ENCODE measurements at regions not wholly inside any gene's neighbourhood (a gene's known extent, or its start where the extent isn't known, plus 50 kb on each side); places are given as distances from the start of the nearest gene placed in this dataset.

GRCh38 chr2:23183733-23184132 is 201.2 kb upstream of the KLHL29 start:
- DNase-seq (ENCODE audit: low read depth, low spot score), result no peak

- no peak for DNase-seq (ENCODE audit: low read depth, low spot score)
These were observed 186.5 kb upstream of the KLHL29 start for GRCh38 chr2:23198316-23199114.

DNA sequence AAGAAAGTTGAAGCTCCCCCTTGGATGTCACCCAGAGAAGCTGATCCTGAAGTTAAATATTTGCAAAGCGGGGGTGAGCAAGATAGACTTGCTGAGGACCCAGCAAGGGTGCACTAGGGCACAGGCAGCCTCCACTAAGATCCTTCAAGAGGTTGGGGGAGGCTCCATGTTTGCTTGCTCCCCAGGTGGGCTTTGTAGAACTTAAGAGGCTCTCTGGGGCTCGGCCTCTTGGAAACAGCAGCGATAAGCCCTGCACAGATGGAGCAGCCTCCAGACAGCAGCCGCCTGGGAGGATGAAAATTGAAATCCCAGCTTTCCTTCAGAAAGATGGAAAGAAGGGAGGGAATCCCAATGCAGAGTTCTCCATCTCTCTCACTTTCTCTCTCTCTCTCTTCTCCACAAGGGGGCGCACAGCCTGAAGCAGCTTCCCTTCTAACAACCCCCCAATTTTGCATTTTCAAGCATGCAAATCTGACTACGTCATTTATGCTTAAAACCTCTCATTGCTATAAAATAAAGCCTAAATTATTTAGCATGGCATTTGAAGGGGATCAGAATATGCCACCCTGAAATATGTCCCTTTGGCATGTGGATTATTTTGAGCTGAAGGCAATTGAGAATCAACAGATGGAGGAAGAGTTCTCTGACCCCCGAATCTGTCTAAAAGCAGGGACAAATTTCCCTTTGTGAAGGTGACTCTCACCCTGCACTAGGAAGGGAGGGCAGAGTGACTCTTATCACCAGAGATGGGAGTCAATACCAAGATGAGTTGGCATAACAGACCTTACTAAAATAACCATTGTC is 185.7 kb upstream of the KLHL29 start:
- peak; percentile 4 for DNase-seq (ENCODE audit: low read depth, low spot score)

DNA sequence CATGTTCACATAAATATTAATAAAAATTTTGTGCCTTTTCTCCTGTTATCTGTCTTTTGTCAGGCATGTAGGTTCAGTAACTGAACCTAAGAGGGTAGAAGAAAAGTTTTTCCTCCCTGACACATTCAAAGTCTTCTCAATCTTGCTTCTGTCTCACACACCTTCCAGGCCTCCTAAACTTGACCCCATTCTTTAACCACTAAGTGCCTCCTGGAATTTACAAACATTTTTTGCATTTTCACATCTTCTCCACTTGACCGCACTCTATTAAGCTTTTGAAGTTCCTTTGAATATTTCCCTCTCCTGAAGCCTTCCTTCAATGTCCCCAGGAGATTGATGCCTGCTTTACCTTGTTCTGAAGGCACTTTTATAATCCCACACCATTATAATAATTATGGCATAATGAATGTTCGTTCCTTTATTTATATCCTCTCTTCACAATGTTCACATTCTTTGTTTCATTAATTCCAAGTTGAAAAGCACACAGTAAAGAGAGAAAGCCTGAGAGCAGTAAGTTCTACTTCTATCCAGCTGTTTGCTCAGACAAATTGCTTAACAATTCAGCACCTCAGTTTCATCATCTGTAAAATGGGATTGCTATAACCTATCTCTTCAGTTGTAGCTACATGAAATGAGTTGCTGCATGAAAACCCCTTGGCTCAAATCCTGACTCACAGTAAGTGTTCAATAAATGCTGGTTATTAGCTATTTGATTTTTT is 184.8 kb upstream of the KLHL29 start:
- peak; percentile 3 for DNase-seq (ENCODE audit: low read depth, low spot score)

- DNase-seq (ENCODE audit: low read depth, low spot score), result no peak
These were observed 184.2 kb upstream of the KLHL29 start for GRCh38 chr2:23200787-23201114.

GRCh38 chr2:23203383-23203782 is 181.6 kb upstream of the KLHL29 start:
- DNase-seq (ENCODE audit: low read depth, low spot score), result no peak

DNA sequence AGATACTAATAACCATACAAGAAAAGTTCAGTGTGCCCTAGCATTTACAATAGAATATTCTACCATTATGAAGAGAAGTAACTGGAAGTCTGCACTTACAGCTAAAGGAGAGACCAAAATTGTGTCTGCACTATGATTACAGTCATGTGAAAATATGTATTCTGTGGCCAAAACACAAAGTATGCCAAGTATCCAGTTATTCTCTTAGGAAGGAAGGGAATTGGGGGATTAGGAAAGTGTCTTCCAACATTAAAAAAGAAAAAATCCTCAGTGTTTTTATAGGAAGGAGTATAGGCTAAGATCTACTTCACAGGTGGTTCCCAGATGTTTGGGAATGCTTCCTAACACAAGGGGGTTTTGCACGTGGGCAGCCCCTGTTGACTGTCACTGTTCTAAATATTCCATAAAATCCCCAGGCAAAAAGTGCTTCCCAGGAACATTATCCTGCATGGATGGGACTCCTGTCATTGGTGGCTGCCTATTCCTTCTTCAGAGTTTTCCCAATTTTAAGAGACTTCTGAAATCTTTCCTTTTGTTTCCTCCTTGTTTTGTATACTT is 180.2 kb upstream of the KLHL29 start:
- no peak for DNase-seq (ENCODE audit: low read depth, low spot score)

GRCh38 chr2:23206650-23207049 is 178.3 kb upstream of the KLHL29 start:
- no peak for DNase-seq (ENCODE audit: low read depth, low spot score)

DNA sequence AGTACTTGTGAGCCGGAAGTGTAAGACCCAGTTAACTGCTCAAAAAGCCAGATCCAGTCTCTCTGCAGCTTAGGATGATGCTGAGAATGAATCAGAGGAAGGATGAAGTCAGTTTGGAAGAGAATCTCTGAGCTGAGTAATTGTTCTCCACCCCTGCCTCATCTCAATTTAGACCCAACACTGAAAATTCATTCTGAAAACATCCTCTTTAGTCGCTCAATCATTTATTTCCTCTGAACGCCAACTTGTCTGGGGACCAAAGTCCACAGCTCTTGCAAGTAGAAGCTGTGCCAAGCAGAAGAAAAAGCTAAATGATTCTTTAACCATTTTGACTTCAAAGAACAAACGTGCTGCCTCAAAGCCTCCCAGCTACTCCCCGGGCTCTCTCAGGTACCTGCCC is 177.1 kb upstream of the KLHL29 start:
- no peak for DNase-seq (ENCODE audit: low read depth, low spot score)

DNA sequence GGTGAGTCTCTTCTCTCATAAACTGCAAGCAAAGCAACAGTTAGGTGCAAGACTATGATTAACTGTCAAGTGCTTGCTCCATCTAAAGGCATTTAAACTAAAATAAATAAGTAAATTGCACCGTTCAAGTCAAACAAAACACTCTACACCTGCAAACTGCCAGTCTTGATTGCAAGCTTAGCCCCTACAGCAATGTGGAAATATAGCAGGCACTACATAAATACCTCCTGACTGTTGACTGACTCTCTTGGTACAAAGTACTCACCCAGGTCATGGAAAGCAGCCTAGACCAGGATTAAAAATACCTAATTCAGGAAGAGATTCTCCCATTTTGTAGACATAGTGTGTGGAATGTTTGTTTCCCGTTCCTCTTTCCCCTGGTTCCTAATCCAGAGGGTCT is 176.6 kb upstream of the KLHL29 start:
- no peak for DNase-seq (ENCODE audit: low read depth, low spot score)

- no peak for DNase-seq (ENCODE audit: low read depth, low spot score)
These were observed 175.9 kb upstream of the KLHL29 start for GRCh38 chr2:23209059-23209458.

- DNase-seq (ENCODE audit: low read depth, low spot score), result no peak
These were observed 172.9 kb upstream of the KLHL29 start for GRCh38 chr2:23211987-23212583.

- no peak for DNase-seq (ENCODE audit: low read depth, low spot score)
These were observed 171.8 kb upstream of the KLHL29 start for GRCh38 chr2:23213196-23213595.

DNA sequence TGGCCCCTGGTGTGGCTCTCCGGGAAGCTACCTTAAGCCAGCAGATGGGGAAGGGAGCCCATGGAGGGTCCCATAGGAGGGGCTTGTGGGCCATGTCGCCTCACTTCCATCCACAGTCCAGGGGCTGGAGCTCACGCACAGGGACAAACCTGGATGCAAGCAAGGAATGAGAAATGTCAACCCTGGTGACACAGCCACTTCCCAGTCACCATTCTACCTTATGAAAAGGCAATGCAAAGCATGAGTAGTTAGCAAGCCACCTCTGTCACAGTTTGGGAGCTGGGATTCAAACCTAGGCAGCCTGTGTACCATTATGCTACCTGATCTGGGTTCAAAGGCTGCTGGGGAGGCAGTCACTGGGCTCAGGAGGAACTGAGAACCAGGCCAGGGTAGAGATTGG is 170.0 kb upstream of the KLHL29 start:
- no peak for DNase-seq (ENCODE audit: low read depth, low spot score)

GRCh38 chr2:23219666-23220065 is 165.3 kb upstream of the KLHL29 start:
- no peak for DNase-seq (ENCODE audit: low read depth, low spot score)

GRCh38 chr2:23220513-23221094 is 164.4 kb upstream of the KLHL29 start:
- no peak for DNase-seq (ENCODE audit: low read depth, low spot score)

GRCh38 chr2:23221236-23221635 is 163.7 kb upstream of the KLHL29 start:
- DNase-seq (ENCODE audit: low read depth, low spot score), result no peak

- DNase-seq (ENCODE audit: low read depth, low spot score), result no peak
These were observed 163.1 kb upstream of the KLHL29 start for GRCh38 chr2:23221901-23222300.

DNA sequence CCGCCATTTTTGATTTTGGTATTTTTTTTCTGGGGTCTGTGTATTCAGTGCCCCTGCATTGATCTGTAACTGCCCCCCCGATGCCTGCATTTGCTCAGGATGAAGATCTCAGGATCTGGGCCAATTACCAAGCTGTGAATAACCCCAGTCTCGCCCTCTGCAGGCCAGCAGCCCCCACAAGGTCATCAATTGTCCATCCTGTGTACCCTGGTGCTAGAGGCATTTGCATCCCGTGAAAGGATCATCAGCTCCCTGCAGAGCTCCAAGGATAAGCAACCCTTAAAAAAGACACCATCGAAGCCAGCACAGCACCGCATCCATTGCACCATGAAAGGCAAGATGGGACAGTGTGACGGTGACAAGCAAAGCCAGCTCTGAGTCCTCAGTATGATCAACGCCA is 154.1 kb upstream of the KLHL29 start:
- DNase-seq (ENCODE audit: low read depth, low spot score), result no peak

DNA sequence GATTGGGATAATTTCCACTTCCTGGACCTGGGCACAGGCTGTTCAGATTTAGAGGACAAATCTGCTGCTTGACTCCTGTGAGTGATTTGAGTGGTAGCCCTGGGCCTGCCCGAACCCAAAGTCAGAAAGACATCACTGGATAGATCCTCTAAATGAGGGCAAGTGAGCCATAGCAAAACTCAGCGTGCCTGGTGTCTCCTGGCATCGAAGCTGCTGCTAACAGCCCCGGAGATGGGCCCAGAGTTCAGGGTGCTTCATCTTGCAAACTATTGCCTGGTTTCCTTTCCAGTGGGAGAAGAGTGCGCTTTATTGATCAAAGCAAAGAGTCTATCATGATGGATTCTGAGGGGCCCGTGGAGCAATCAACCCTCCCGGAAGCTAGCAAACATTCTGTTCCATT is 153.1 kb upstream of the KLHL29 start:
- DNase-seq (ENCODE audit: low read depth, low spot score), result no peak

DNA sequence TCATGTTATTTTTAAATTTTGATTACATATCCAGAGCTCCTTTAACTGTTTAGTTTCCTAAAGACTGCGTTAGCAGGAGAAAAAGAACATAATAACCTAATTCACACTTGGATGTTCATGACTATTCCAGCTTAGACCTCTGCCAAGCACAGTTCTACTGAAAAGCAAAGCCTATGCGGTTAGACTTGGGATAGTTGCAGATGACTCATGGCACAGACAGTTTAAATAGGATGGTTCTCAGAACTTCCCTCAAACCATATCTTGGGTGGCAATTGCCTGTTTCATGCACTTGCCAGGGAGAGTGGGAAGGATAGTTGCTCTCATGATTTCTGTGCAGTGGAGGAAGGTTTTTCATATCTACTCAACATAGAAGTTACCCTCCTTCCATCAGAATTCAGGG is 149.7 kb upstream of the KLHL29 start:
- DNase-seq (ENCODE audit: low read depth, low spot score), result no peak

All from astrocyte of the hippocampus (primary cell).